Astrocyte of the cerebellum (primary cell): ENCODE measurements at regions not wholly inside any gene's neighbourhood (a gene's known extent, or its start where the extent isn't known, plus 50 kb on each side); places are given as distances from the start of the nearest gene placed in this dataset.

ENCODE experiments used
- DNase-seq: peaks from one replicate; pipeline ENCODE4 v3.0.0-alpha.2; 2011; ENCODE audit warnings: low read depth
- H3K4me3 ChIP-seq: 2 replicates; pipeline ENCODE4 v1.5.1; 2011; ENCODE audit warnings: mild to moderate bottlenecking, low read depth, low read length, moderate library complexity
- in situ Hi-C: cut with HindIII; loops from 2 replicates; pipeline ENCODE4 v1.10.0; 2017; ENCODE audit warnings: low sequenced_read_pairs
- TF ChIP-seq, protein P1 (sequence below): IDR thresholded peaks from 2 replicates; pipeline ENCODE4 v1.5.1; 2012; ENCODE audit warnings: low read length, low read depth, moderate library complexity, mild to moderate bottlenecking; ENCODE audit errors: missing control alignments

DNA sequence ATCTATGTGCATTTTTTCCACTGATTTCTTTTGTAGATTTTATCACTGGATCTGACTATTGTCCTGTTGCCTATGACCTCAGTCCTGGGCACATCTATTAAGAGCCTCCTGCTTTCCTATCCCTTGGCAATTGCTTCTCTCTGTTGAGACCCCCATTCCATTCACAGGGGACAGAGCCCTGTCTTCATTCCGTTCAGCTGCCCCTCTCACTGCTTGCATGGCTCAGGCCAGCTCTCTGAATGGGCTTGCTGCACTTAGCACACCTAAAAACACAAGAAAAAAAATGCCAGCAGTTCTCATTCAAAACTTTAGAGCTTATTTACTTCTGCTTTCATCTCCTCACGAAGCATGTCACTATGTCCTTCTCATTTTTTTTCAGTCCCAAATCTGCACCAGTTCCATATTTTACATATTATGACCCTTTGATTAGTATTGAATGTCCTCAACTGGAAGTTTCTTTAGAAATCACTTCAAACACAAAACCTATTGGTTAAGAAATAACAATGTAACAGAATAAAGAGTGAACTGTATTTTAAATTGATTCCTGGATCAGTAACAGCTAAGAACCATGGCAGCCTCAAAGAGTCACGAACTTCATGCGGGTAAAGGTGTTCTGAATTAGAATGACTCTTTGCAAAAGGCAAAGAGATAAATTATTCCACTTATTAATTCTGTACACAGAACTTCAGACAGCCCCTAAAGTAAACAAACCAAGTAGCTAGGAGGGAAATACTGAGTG lies 616.5 kb downstream of the C6orf118 start:
- H3K4me3 ChIP-seq, result no peak overlapping the region
- in situ Hi-C loops, result loop anchor here (10.0 kb wide), 1 partner anchor 78 kb away; no protein-coding TSS in a partner anchor
- TF ChIP-seq, protein P1, sequence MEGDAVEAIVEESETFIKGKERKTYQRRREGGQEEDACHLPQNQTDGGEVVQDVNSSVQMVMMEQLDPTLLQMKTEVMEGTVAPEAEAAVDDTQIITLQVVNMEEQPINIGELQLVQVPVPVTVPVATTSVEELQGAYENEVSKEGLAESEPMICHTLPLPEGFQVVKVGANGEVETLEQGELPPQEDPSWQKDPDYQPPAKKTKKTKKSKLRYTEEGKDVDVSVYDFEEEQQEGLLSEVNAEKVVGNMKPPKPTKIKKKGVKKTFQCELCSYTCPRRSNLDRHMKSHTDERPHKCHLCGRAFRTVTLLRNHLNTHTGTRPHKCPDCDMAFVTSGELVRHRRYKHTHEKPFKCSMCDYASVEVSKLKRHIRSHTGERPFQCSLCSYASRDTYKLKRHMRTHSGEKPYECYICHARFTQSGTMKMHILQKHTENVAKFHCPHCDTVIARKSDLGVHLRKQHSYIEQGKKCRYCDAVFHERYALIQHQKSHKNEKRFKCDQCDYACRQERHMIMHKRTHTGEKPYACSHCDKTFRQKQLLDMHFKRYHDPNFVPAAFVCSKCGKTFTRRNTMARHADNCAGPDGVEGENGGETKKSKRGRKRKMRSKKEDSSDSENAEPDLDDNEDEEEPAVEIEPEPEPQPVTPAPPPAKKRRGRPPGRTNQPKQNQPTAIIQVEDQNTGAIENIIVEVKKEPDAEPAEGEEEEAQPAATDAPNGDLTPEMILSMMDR, result no peak
- no peak for DNase-seq

- in situ Hi-C loops, result loop anchor here (10.0 kb wide), 1 partner anchor 76 kb away; no protein-coding TSS in a partner anchor
- TF ChIP-seq, protein P1, result no peak
- no peak for DNase-seq
- H3K4me3 ChIP-seq, result no peak overlapping the region
These were observed 618.5 kb downstream of the C6orf118 start for GRCh38 chr6:164690702-164691500.

- TF ChIP-seq, protein P1, result no peak
These were observed 619.2 kb downstream of the C6orf118 start for GRCh38 chr6:164690241-164690640.

DNA sequence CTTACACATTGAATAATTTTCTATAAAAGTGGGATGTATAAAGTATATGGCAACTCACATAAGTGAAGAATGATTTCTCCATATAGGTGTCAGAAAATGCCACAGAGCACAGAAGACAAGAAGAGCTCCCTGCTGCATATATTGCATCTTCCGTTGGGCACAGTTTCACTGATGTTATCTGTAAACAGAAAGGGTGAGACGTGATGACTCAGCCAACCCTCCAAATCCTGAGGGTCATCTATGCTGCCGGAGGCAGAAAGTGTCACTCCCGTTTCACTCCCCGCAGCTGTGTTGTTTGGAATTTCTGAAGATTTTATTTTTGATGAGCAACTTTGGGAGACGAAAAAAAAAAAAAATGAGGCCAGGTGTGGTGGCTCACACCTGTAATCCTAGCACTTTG lies 644.1 kb downstream of the C6orf118 start:
- in situ Hi-C loops, result no loop called here
- DNase-seq, result no peak
- TF ChIP-seq, protein P1, result no peak
- no peak overlapping the region for H3K4me3 ChIP-seq

More at GRCh38 chr6:164690241-164690640, 619.2 kb downstream of the C6orf118 start:
- in situ Hi-C loops, result loop anchor here (10.0 kb wide), 1 partner anchor 75 kb away; no protein-coding TSS in a partner anchor
- no peak overlapping the region for H3K4me3 ChIP-seq
- DNase-seq, result peak; percentile 83

DNA sequence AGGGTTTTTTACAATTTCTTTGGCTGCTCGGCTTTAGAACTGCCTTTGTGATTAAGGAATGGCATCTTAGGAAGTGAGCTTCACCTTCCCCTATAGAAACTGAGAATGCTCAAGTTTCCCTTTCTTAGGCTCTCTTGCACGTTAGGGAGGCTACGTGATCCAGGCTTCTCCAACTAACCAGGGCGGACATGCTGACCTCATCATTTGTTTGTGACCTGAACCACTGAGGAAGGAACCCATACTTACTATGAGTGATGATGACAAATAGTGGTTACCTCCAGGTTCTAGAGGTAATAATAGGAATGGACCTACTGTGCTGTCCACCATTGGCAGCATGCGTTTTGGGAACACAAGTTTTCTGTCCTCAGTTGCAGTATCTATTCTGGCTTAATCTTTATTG lies 645.8 kb downstream of the C6orf118 start:
- no peak for DNase-seq
- TF ChIP-seq, protein P1, result no peak
- H3K4me3 ChIP-seq, result no peak overlapping the region
- in situ Hi-C loops, result no loop called here

DNA sequence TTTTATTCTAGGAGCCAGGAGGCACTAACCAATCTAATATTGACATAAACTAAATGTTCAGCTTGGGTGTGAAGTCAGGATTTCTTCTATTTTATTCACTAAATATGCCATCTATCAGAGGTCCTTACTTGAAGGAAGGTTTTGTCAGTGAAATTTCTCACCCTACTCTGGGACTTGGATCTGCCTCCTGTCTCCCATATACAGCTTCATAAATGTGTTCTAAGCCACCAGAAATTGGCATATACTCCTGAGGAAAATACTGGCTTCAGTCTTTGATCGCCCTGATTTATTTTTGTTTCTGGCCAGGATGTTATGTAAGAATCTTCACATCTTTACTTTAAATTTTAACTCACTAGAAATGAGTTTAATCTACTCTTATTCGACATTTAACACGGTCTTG lies 647.7 kb downstream of the C6orf118 start:
- DNase-seq, result no peak
- in situ Hi-C loops, result no loop called here
- no peak overlapping the region for H3K4me3 ChIP-seq
- TF ChIP-seq, protein P1, result no peak
